CD4-positive, alpha-beta T cell treated with Interferon gamma for 1 hour (primary cell): ENCODE measurements at regions not wholly inside any gene's neighbourhood (a gene's known extent, or its start where the extent isn't known, plus 50 kb on each side); places are given as distances from the start of the nearest gene placed in this dataset.
A peak's percentile ranks its signal among the peaks of the same experiment; 100 is the strongest.
"Not testable (repeated sequence)": the region's sequence is repeated elsewhere in the genome, so short reads cannot be mapped to it uniquely, and the experiment has no call there.

ENCODE experiments used
- DNase-seq: peaks from one replicate; pipeline ENCODE4 v3.0.0-alpha.2; 2020

GRCh38 chr14:105927096-105928060 lies 401.0 kb downstream of the TMEM121 start:
- no peak for DNase-seq

GRCh38 chr14:105928171-105929111 lies 402.1 kb downstream of the TMEM121 start:
- not testable (repeated sequence) for DNase-seq

GRCh38 chr14:105929327-105930081 lies 403.1 kb downstream of the TMEM121 start:
- DNase-seq: no peak

GRCh38 chr14:105930572-105930971 lies 404.2 kb downstream of the TMEM121 start:
- DNase-seq: no peak

- DNase-seq: no peak
These were observed 405.6 kb downstream of the TMEM121 start for GRCh38 chr14:105931808-105932483.

- no peak for DNase-seq
These were observed 406.9 kb downstream of the TMEM121 start for GRCh38 chr14:105933238-105933637.

GRCh38 chr14:105935384-105935783 lies 409.0 kb downstream of the TMEM121 start:
- DNase-seq: no peak

GRCh38 chr14:105937253-105938054 lies 411.1 kb downstream of the TMEM121 start:
- no peak for DNase-seq

- DNase-seq: no peak
These were observed 411.9 kb downstream of the TMEM121 start for GRCh38 chr14:105938055-105938863.

GRCh38 chr14:105938959-105939358 lies 412.6 kb downstream of the TMEM121 start:
- DNase-seq: no peak

GRCh38 chr14:105939810-105940508 lies 413.6 kb downstream of the TMEM121 start:
- peak; percentile 19 for DNase-seq

GRCh38 chr14:105940534-105941225 lies 414.3 kb downstream of the TMEM121 start:
- DNase-seq: no peak

GRCh38 chr14:105941226-105942166 lies 415.1 kb downstream of the TMEM121 start:
- no peak for DNase-seq

GRCh38 chr14:105942725-105943124 lies 416.3 kb downstream of the TMEM121 start:
- not testable (repeated sequence) for DNase-seq

- no peak for DNase-seq
These were observed 417.7 kb downstream of the TMEM121 start for GRCh38 chr14:105943973-105944602.

GRCh38 chr14:105944632-105945610 lies 418.5 kb downstream of the TMEM121 start:
- peak; percentile 69 for DNase-seq
